ENCODE measurements at regions not wholly inside any gene's neighbourhood (a gene's known extent, or its start where the extent isn't known, plus 50 kb on each side); places are given as distances from the start of the nearest gene placed in this dataset.

DNA sequence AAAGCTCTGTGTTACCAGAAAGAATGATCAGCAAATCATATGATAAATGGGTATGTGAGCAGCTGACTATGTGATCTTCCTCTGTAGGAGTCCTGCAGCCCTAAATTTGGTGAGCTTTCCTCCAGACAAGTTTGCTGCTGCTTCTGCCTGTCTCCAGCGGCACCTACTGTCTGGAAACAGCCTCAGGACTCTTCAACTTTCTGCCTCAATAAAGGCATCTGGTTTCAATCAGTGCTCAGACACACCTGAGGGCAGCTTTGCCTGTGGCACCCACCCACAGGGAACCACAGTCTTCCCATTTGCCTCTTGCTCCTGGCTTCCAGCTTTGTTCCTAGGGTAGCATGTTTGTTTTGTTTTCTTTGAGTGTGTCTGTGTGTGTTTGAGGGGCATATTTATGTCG, 727.9 kb upstream of the MAN1A1 start:
- no peak overlapping the region for H3K4ac ChIP-seq (replicated peaks; ENCODE audit: insufficient read length, low read depth, low read length)
- CTCF ChIA-PET (ENCODE audit: partially characterized antibody) = interaction anchor here (0.6 to 1.7 kb wide), 10 partner anchors 12 to 263 kb away, joined by 3 to 5 read pairs (median 3); no protein-coding TSS in a partner anchor
- no peaks in the 10 kb centered on the region for H3K79me2 ChIP-seq (ENCODE audit: control insufficient read depth in 1 of 2, insufficient read depth in 2 of 2, low read length in 2 of 2)

More for the DNA sequence above, 727.9 kb upstream of the MAN1A1 start:
- H3K9ac ChIP-seq (replicated peaks in 1 of 4; ENCODE audit: extremely low read depth in 1 of 4, low read depth in 3 of 4, low read length in 3 of 4) = no peak overlapping the region
- H3K27me3 ChIP-seq (replicated peaks in 1 of 4; ENCODE audit: control insufficient read depth in 3 of 4, extremely low read depth in 1 of 4, insufficient read depth in 3 of 4, low read length in 3 of 4) = no peaks in the 10 kb centered on the region
- WGBS, 2 experiments (ENCODE audit: extremely low coverage in 1 of 2, insufficient coverage in 1 of 2, insufficient read length in 1 of 2, insufficient replicate concordance in 2 of 2, low coverage in 1 of 2, low lambda C conversion rate in 2 of 2, missing lambda C conversion rate in 1 of 2) = 61% methylated on average over 2 of the region's 2 CpGs; no CpG with 5 or more reads in 1 of the 2 experiments
- DNase-seq (ENCODE audit: low read depth in 1 of 2, low spot score in 2 of 2) (no peak), FAIRE-seq (peak; percentile 19)
- no peak for TF ChIP-seq POLR2AphosphoS5 (IDR thresholded peaks at IDR 0.05; ENCODE audit: low read depth, low read length)
- no peak for TF ChIP-seq EZH2 (IDR thresholded peaks at IDR 0.05; ENCODE audit: low read depth, low read length, severe bottlenecking)
- no peak for TF ChIP-seq EGR1 (IDR thresholded peaks at IDR 0.05; ENCODE audit: borderline replicate concordance, low read depth, low read length)
- TF ChIP-seq YY1 (IDR thresholded peaks at IDR 0.05; ENCODE audit: low read depth, low read length) = no peak
- TF ChIP-seq, protein P1, sequence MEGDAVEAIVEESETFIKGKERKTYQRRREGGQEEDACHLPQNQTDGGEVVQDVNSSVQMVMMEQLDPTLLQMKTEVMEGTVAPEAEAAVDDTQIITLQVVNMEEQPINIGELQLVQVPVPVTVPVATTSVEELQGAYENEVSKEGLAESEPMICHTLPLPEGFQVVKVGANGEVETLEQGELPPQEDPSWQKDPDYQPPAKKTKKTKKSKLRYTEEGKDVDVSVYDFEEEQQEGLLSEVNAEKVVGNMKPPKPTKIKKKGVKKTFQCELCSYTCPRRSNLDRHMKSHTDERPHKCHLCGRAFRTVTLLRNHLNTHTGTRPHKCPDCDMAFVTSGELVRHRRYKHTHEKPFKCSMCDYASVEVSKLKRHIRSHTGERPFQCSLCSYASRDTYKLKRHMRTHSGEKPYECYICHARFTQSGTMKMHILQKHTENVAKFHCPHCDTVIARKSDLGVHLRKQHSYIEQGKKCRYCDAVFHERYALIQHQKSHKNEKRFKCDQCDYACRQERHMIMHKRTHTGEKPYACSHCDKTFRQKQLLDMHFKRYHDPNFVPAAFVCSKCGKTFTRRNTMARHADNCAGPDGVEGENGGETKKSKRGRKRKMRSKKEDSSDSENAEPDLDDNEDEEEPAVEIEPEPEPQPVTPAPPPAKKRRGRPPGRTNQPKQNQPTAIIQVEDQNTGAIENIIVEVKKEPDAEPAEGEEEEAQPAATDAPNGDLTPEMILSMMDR (IDR thresholded peaks at IDR 0.05; ENCODE audit: control extremely low read depth in 1 of 3, insufficient read depth in 1 of 3, low read depth in 1 of 3, low read length in 3 of 3) = peak; percentile 21 to 59 (median 49)
- TF ChIP-seq KDM5A (IDR thresholded peaks at IDR 0.05; ENCODE audit: low read length) = no peak
- no peak for TF ChIP-seq EP300 (IDR thresholded peaks at IDR 0.05; ENCODE audit: borderline replicate concordance in 1 of 2, low read depth in 2 of 2, low read length in 2 of 2)
- TF ChIP-seq RAD21 (IDR thresholded peaks at IDR 0.05 in 1 of 2, conservative IDR thresholded peaks at IDR 0.05 in 1 of 2; ENCODE audit: low read depth in 2 of 2, low read length in 2 of 2) = peak; percentile 73 to 78
- no peak for TF ChIP-seq TAF7 (optimal IDR thresholded peaks at IDR 0.05; ENCODE audit: borderline replicate concordance, low read depth, low read length)
- TF ChIP-seq TAF1 (IDR thresholded peaks at IDR 0.05; ENCODE audit: low read depth, low read length) = no peak
- TF ChIP-seq SAP30 (IDR thresholded peaks at IDR 0.05; ENCODE audit: insufficient read depth, insufficient replicate concordance, low read length) = no peak
- H2AFZ ChIP-seq (ENCODE audit: low read length) = no peak overlapping the region
- H2BK120ac ChIP-seq (replicated peaks; ENCODE audit: low read depth, low read length) = no peak overlapping the region
- H3K56ac ChIP-seq (replicated peaks; ENCODE audit: insufficient read length, low read depth, low read length) = no peak overlapping the region
- no peaks in the 10 kb centered on the region for H3K79me1 ChIP-seq (ENCODE audit: low read depth, low read length)
- H3K36me3 ChIP-seq (ENCODE audit: control insufficient read depth in 2 of 4, insufficient read depth in 4 of 4, low read length in 3 of 4) = no peaks in the 10 kb centered on the region
- no peak overlapping the region for H3K27ac ChIP-seq (ENCODE audit: low read depth, low read length)
- no peak overlapping the region for H3K18ac ChIP-seq (ENCODE audit: extremely low read depth, low read length)
- no peak overlapping the region for H3K4me3 ChIP-seq (ENCODE audit: extremely low read depth in 1 of 4, insufficient read depth in 2 of 4, low read depth in 3 of 4, low read length in 4 of 4)
- H4K20me1 ChIP-seq (replicated peaks in 1 of 2; ENCODE audit: control insufficient read depth in 1 of 2, insufficient read depth in 2 of 2, low read length in 2 of 2) = no peaks in the 10 kb centered on the region
- H4K91ac ChIP-seq (replicated peaks; ENCODE audit: insufficient read length, low read length) = no peak overlapping the region
- no peak overlapping the region for H2BK5ac ChIP-seq (ENCODE audit: low read depth, low read length)
- H3K9me3 ChIP-seq (ENCODE audit: insufficient read depth in 2 of 2, low read depth in 1 of 2, low read length in 1 of 2) = no peaks in the 10 kb centered on the region
- no peak overlapping the region for H3K4me2 ChIP-seq (ENCODE audit: insufficient read depth in 1 of 2, low read depth in 2 of 2, low read length in 2 of 2)
- no peaks in the 10 kb centered on the region for H3K4me1 ChIP-seq (replicated peaks in 1 of 4; ENCODE audit: control insufficient read depth in 3 of 4, insufficient read depth in 4 of 4, low read length in 3 of 4)
- no peak overlapping the region for H4K8ac ChIP-seq (ENCODE audit: extremely low read depth, insufficient read depth, low read length)
- no peak overlapping the region for H4K5ac ChIP-seq (ENCODE audit: insufficient read length, low read depth, low read length)
- no peaks in the 10 kb centered on the region for H3K23me2 ChIP-seq (ENCODE audit: low read depth, low read length)
- H2BK15ac ChIP-seq (ENCODE audit: low read length) = no peak overlapping the region
- POLR2A ChIA-PET (ENCODE audit: partially characterized antibody) = no interaction called here
- no peak overlapping the region for H2BK20ac ChIP-seq (ENCODE audit: low read length)
- no peak overlapping the region for H3K23ac ChIP-seq (ENCODE audit: insufficient read length)
- H2BK12ac ChIP-seq (ENCODE audit: low read depth, low read length) = no peak overlapping the region
- no peak overlapping the region for H2AK5ac ChIP-seq (ENCODE audit: low read depth, low read length)
- no peak overlapping the region for H3K14ac ChIP-seq (ENCODE audit: insufficient read length)
